ENCODE measurements at regions not wholly inside any gene's neighbourhood (a gene's known extent, or its start where the extent isn't known, plus 50 kb on each side); places are given as distances from the start of the nearest gene placed in this dataset.
A peak's percentile ranks its signal among the peaks of the same experiment; 100 is the strongest.
"Not testable (repeated sequence)": the region's sequence is repeated elsewhere in the genome, so short reads cannot be mapped to it uniquely, and the experiment has no call there.

DNA sequence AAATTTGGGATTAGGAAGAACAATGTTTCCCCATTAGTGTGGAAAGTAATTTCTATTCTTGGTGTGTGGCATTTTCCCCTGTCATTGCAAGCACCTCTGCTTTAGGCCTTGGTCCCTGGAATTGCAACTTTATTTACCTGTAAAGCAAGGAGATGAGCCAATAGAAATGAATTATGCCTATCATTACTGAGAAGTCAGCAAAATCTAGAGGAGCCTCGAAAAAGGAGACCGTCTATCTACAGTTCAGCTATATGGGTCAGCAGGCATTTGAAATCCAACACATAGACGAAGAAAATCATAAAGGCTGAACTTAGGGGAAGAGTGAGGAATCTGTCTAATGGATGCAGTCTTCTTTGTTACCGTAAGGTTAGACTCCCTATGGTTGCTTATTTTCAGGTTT lies 161.1 kb downstream of the CCDC71L start:
- ATAC-seq (no peak), DNase-seq (ENCODE audit: low spot score) (no peak)
- intact Hi-C loops (cut with DNase I) = no loop called here

DNA sequence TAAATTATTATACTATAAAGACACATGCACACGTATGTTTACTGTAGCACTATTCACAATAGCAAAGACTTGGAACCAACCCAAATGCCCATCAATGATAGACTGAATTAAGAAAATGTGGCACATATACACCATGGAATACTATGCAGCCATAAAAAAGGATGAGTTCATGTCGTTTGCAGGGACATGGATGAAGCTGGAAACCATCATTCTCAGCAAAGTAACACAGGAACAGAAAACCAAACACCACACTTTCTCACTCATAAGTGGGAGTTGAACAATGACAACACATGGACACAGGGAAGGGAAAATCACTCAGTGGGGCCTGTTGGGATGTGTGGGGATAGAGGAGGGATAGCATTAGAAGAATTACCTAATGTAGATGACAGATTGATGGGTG lies 163.0 kb downstream of the CCDC71L start:
- not testable (repeated sequence) for ATAC-seq

DNA sequence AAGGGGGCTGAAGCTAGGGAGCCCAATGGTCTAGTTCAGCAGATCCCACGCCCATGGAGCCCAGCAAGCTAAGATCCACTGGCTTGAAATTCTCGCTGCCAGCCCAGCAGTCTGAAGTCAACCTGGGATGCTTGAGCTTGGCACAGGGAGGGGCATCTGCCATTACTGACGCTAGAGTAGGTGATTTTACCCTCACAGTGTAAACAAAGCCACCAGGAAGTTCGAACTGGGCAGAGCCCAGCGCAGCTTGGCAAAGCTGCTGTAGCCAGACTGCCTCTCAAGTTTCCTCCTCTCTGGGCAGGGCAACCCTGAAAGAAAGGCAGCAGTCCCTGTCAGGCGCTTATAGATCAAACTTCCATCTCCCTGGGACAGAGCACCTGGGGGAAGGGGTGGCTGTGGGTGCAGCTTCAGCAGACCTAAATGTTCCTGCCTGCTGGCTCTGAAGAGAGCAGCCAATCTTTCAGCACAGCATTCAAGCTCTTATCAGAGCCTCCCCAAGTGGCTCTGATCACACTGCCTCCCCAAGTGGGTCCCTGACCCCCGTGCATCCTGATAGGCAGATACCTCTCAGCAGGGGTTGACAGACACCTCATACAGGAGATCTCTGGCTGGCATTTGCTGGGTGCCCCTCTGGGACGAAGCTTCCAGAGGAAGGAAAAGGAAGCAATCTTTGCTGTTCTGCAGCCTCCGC lies 167.8 kb downstream of the CCDC71L start:
- DNase-seq (ENCODE audit: low spot score) (no peak), ATAC-seq (no peak)
- intact Hi-C loops (cut with DNase I) = no loop called here

More for the DNA sequence above, 163.0 kb downstream of the CCDC71L start:
- DNase-seq (ENCODE audit: low spot score); intact Hi-C loops (cut with DNase I): not testable (repeated sequence)

DNA sequence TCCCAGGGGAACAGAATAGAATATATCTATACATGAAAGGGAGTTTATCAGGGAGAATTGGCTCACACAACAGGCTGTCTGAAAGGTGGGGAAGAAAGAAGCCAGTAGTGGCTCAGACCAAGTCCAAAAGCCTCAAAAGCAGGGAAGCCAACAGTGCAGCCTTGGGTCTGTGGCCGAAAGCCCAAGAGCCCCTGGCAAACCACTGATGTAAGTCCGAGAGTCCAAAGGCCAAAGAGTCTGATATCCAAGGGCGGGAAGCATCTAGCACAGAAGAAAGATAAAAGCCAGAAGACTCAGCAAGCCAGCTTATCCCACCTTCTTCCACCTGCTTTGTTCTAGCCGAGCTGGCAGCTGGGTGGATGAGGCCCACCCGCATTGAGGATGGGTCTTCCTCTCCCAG lies 172.5 kb downstream of the CCDC71L start:
- intact Hi-C loops (cut with DNase I) = no loop called here
- ATAC-seq (no peak), DNase-seq (ENCODE audit: low spot score) (no peak)

DNA sequence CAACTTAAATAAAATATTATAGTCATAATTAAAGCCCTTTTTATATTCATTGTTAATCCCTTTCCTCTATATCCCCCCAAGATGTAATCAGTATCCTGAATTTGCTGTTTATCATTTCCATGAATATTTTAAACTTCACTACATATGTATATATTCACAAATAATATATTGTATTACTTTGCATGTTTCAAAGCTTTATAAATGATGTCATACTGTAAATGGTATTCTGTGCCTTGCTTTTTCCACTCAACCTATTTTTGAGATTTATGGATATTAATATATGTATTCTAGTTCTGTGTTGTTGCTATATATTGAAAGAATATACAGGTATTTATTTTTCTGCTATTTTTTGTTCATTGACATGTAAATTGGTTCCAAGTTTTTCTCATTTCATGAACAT lies 173.1 kb downstream of the CCDC71L start:
- intact Hi-C loops (cut with DNase I) = no loop called here

DNA sequence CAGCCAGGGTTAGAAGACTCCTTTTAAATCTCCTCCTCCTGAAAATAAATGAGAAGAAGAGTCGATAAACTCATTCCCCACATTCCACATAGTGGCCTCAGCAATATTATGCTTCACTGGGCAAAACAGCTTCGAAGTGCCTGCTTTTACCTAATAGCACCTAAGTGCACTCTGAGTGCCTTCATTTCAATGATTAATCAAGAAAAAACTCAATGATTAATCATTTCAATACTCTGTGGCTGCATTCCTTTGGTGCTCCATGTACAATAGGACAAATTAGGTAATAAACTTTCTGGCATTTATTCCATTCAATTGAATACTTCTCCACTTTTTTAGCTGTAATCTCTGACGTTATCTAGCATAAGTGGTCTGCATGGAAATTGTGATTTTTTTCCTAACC lies 174.6 kb downstream of the CCDC71L start:
- no peak for DNase-seq (ENCODE audit: low spot score)
- no peak for ATAC-seq
- intact Hi-C loops (cut with DNase I) = no loop called here

More for the DNA sequence above, 173.1 kb downstream of the CCDC71L start:
- ATAC-seq (no peak), DNase-seq (ENCODE audit: low spot score) (no peak)

DNA sequence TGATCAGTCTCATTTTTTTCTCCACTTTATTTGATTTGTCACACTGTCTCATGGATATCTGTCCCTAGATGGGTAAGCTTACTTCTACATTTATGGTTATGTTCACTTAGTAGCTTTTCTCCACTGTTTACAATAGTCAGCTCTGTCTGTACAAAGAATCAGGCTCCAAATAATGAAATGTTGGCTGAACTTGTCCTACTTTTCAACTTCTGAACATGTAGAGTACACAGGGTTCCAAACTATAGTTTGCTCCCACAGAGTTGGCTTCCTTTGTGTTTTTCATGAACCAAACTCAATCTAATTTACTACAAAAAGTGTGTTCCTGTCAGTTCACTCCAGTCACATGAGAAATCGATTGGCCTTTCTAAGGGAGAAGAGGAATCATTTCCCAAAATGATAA lies 175.0 kb downstream of the CCDC71L start:
- intact Hi-C loops (cut with DNase I) = no loop called here
- peak; percentile 26 for ATAC-seq

DNA sequence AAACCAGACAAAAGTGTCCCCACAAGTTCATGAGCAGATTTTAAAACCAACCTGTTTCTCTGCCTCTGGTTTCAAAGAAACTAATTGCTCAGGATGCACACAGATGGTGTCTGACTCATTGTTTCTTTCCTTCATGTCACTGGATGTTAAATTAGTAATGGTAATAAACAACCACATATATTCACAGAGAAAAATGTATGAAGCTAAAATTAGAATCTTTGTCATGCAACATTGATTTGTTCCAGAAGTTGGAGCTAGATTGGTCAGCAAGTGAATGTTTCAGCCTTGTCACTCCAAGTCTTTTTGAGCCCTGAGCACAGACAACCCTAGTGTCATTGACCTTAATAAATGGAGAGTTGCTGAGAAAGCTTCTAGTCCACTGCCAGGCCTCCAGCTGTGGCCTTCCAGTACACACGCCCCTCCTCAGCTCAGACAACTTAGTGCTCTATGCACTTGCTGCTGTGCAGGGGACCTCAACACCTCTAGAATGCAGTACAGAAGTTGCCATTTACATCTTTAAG lies 175.9 kb downstream of the CCDC71L start:
- DNase-seq (ENCODE audit: low spot score) = no peak
- no peak for ATAC-seq
- intact Hi-C loops (cut with DNase I) = no loop called here

More for the DNA sequence above, 175.0 kb downstream of the CCDC71L start:
- DNase-seq (ENCODE audit: low spot score) = no peak

DNA sequence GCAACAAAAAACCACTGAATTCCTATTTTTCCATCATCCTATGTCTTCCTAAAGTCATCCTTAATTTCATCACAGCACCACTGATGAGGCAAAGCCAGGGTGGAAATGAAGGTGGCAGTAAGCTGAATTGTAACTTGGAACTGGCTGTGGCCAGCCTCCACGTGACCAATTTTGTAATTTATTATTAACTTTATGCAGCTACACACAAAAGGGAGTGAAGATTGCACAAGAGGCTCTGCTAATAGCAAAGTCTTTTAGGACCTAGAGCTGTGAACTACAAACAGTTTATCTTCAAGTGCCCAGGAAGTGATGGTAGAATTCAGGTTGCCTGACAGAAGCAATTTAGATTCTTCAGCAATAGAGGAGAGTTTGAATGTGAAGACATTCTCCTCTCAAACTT lies 176.4 kb downstream of the CCDC71L start:
- no peak for DNase-seq (ENCODE audit: low spot score)
- intact Hi-C loops (cut with DNase I) = no loop called here
- ATAC-seq = peak; percentile 88

DNA sequence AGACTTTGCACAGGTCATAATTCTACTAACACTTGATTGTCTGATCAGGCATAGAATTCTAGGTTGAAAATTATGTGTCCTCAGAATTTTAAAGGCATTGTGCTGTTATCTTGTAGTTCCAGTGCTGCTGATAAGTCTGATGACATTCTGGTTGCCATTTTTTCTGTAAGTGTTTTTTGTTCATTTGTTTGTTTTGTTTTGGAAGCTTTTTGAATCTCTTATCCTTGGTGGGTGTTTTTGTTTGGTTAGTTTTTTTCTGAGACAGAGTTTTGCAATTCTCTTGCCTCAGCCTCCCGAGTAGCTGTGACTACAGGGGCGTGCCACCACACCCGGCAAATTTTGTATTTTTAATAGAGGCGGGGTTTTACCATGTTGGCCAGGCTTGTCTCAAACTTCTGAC lies 178.9 kb downstream of the CCDC71L start:
- intact Hi-C loops (cut with DNase I) = no loop called here
- DNase-seq (ENCODE audit: low spot score) = no peak
- ATAC-seq = no peak

DNA sequence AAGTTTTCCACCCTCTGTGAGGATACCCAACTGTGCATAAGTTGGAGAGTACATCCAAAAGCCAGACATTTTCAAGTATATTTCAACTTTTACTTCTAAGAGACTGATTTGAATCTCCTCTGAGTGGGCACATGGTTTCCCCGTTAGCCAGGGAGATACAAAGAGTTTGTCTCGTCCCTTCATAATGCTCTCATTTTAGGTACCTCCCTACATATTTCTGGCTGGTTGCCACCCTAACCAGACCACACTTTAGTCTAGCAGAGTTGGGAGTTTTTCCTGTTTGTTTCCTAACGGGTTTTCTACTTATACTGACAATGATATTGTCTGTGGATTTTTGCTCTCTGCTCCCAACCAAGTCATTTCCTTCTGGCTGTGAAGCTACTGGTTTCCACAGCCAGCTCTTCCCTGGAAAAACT lies 180.3 kb downstream of the CCDC71L start:
- no peak for ATAC-seq
- no peak for DNase-seq (ENCODE audit: low spot score)
- intact Hi-C loops (cut with DNase I) = no loop called here

DNA sequence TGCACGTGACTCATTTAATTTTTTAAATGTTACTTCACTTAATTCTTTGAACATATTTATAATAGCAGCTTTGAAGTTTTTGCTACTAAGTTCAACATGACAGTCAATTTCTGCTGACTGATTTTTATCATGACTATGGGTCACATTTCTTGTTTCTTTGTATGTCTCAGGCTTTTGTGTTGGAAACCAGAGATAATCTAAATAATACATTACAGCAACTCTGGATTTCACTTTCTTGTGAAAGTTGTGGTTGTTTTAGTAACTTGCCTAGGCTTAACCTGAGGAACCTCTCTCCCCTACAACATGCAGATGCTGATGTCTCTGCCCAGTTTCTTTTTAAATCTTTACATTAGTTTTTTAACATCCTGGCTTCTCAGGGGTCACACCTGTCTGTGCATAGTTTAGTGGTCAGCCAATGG lies 180.8 kb downstream of the CCDC71L start:
- intact Hi-C loops (cut with DNase I) = no loop called here
- ATAC-seq = no peak
- no peak for DNase-seq (ENCODE audit: low spot score)

DNA sequence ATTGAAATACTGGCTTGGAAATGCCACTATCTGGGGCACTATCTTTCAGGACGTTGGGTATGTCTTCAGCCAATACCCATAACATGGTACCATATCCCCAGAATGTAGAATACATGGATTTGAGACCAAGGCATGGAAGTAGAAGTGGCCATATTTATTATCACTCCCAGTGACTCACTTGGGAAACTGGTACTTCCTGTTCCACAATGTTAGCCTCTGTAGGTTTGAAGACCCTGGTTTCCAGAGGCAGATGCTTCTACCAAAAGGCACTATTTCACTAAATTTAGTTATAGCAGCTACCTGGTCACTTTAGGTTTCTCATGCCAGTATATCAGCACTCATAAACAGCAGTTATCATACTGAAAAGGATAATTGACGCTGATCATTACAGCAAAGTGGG lies 184.2 kb downstream of the CCDC71L start:
- no peak for DNase-seq (ENCODE audit: low spot score)
- no peak for ATAC-seq
- intact Hi-C loops (cut with DNase I) = no loop called here

DNA sequence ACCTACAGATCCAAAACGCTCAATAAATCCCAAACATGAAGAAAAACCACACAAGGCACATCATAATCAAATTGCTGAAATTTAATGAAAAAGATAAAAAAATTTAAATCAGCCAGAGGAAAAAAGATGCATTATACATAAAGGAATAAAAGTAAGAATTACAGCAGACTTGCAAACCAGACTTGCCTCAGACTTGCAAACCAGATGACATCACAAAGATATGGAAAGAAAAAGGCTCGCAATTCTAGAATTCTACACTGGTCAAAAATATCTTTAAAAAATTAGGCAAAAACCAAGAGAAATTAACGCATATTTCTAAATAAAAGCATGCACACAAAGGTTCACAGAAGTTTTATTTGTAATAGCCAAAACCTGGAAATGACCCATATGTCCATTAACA lies 188.0 kb upstream of the NAMPT start:
- DNase-seq (ENCODE audit: low spot score) = no peak
- ATAC-seq = no peak
- intact Hi-C loops (cut with DNase I) = no loop called here

DNA sequence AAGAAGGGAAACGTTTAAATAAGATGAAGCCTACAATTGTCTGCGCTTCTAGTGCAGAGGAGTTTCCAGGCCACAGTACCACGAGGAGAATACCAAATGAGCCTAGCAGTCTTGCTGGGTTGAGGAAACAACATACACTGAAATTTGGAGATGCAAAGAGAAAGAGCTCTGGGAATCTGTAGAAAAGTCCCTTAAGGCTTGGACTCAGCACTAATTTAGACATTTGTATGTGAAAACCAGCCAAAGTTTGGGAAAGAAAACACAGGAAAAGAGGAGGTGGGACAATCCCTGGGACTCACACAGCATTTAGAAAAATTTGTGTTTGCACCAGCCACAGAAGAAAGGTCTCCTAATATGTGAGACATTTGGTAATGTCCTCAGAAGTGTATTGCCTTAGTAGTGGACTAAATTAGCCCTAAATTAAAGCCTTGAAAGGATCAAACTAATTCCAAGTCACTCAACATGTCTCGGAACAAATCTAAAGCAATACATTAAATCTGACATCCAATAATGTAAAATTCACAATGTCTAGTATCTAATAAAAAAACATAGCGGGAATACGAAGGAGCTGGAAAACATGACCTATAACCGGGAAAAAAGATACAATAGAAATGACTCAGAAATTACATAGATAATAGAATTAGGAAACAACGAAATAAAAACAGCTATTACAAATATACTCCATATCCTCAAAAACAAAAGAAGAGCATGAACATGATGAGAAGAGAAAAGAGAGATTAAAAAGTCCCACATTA lies 187.1 kb upstream of the NAMPT start:
- intact Hi-C loops (cut with DNase I) = no loop called here
- DNase-seq (ENCODE audit: low spot score) = no peak
- no peak for ATAC-seq

DNA sequence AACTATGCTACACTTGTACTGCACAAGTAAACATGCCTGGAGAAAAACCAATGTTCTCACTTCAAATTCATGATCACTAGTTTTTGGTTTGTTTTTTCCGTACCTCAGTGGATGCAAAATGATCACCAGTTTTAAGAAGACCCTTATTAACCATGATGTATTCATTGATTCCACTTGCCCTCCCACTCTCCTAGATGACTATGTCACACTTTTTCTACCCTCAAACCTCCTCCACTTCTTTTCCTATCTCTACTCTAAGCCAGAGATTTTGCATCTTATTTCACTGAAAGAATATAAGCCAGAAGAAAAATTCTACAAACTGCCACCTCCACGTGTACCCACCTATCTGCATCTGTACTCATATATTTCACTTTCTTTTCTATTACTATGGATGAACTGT lies 186.2 kb upstream of the NAMPT start:
- intact Hi-C loops (cut with DNase I) = no loop called here
- no peak for ATAC-seq
- DNase-seq (ENCODE audit: low spot score) = no peak

DNA sequence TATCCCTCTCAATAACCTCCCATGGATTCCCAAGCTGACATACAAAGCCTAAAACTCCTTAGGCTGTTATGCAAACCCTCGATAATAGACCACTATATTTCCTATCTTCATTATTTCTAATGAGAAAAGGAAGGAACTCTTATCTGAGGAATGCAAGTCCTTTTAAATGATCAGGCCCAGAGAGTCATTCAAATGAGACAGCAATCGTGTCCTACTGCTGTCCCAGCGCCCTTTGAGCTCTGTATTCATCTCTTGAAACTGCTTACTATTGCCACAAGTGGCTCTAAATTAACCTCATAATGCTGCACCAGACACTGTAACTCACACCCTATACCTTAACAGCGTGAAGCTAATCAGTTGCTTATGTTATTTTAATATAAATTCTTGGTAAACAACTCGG lies 182.1 kb upstream of the NAMPT start:
- intact Hi-C loops (cut with DNase I) = no loop called here
- DNase-seq (ENCODE audit: low spot score) (no peak), ATAC-seq (no peak)

DNA sequence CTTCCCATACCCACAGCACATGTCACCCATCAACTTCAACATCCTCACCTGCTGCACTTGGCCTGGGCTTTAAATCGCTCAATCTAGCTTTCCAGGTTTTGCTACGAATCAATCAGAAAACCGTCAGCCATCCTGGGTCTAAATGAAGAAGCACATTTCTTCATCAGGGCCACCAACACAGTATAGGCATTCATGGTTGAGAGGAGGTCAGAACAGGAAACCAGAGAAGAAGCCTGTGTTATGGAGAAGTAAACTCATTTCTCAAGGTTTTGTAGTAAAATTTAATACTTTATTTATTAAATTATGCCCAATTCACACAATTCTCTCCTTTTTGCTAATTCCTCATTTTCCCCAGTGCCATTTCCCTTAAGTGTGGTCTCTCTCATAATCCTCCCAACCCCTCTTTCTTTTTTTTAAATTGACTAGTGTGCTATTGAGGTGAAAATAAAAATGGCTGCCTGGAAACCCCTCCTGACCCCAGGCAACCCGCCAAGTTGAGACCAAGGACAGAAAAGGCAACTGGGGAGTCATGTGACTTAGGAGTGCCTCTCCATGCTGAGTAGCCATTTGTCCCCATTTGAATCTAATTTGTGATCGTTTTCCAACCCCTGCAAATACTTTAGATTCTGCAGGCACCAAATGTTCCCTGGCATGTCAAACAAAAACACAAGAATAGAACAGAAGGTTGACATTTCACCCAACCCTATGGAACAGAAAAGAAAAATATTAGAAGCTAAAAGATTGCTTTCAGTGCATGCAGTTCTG lies 181.1 kb upstream of the NAMPT start:
- DNase-seq (ENCODE audit: low spot score) (no peak), ATAC-seq (no peak)
- intact Hi-C loops (cut with DNase I) = no loop called here

DNA sequence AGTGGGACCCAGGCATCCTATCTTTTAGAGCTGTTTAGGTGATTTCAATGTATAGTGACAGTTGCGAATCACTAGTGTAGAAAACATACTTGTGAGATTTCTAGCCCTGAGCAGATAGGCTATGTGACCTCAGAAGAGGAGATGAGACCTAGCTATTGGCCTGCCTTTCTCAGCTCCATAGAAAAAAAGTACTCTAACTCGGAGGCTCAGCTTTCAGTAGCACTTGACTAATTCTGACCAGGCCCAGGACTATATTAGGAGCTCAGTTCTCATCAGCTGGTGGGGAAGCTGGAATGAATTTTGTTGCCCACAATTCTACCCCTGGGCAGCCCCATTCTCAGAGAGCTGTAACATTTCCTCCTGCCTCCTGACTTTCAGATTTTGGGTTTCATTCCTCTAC lies 179.9 kb upstream of the NAMPT start:
- ATAC-seq = no peak
- no peak for DNase-seq (ENCODE audit: low spot score)
- intact Hi-C loops (cut with DNase I) = loop anchor here (5.0 kb wide), 1 partner anchor 287 kb away; no protein-coding TSS in a partner anchor
